Sigmoid colon (tissue), 6 donors: ENCODE measurements at regions not wholly inside any gene's neighbourhood (a gene's known extent, or its start where the extent isn't known, plus 50 kb on each side); places are given as distances from the start of the nearest gene placed in this dataset.

Experiments
- DNase-seq: peaks from one replicate; pipeline ENCODE4 v3.0.0-alpha.2; 2019
- H3K27ac ChIP-seq, 4 donors: fragments of 200-600 bp; sonication (generic); one replicate each; pipeline ENCODE4 v1.5.1; 2016 to 2019; ENCODE audit warnings: mild to moderate bottlenecking in 1 of 4
- H3K27me3 ChIP-seq, 3 donors: fragments of 200-600 bp; sonication (generic); one replicate each; pipeline ENCODE4 v1.5.1; 2019; ENCODE audit warnings: mild to moderate bottlenecking in 1 of 3
- H3K36me3 ChIP-seq, 4 donors: fragments of 200-600 bp; sonication (generic); one replicate each; pipeline ENCODE4 v1.5.1; 2016 to 2019
- H3K4me1 ChIP-seq, 4 donors: fragments of 200-600 bp; sonication (generic); one replicate each; pipeline ENCODE4 v1.5.1; 2017 to 2019
- H3K4me3 ChIP-seq, 4 donors: fragments of 200-600 bp; sonication (generic); one replicate each; pipeline ENCODE4 v1.5.1; 2017 to 2019; ENCODE audit warnings: mild to moderate bottlenecking in 2 of 4, moderate library complexity in 1 of 4
- H3K9me3 ChIP-seq, 4 donors: fragments of 200-600 bp in 3 of 4; sonication (generic) in 3 of 4; one replicate each; pipeline versions ENCODE4 v1.5.1 to v1.6.1; 2013 to 2019
- EP300 ChIP-seq, 4 donors: sonication (generic); formaldehyde crosslinking; IDR thresholded peaks; one replicate each; pipeline ENCODE4 v1.6.1; 2017; ENCODE audit warnings: antibody characterized with exemption in 4 of 4
- POLR2A ChIP-seq, 2 donors: fragments of 450-650 bp; IDR thresholded peaks; one replicate each; pipeline ENCODE4 v1.6.1; 2016; ENCODE audit warnings: antibody characterized with exemption in 2 of 2, mild to moderate bottlenecking in 2 of 2, moderate library complexity in 2 of 2
- POLR2AphosphoS5 ChIP-seq, 4 donors: sonication (generic); formaldehyde crosslinking; IDR thresholded peaks; one replicate each; pipeline ENCODE4 v1.6.1; 2017; ENCODE audit warnings: antibody characterized with exemption in 4 of 4
- WGBS, 2 donors: extraction: QIAGEN DNeasy Blood & Tissue Kit; methylation state at CpG; one replicate each; pipeline ENCODE4 v1.1.7; 2013; 5-methylcytosine and 5-hydroxymethylcytosine counted together
- intact Hi-C: fragments of 100-400 bp; cut with DNase I; formaldehyde crosslinking; loops from one replicate; pipeline ENCODE4 v1.15.1; 2023
- TF ChIP-seq, protein P1 (sequence below), 4 experiments: fragments of 450-650 bp in 3 of 4; fragments of 200-600 bp in 1 of 4; IDR thresholded peaks; one replicate each; pipeline ENCODE4 v1.5.1; 2016 to 2019; ENCODE audit warnings: antibody characterized with exemption in 4 of 4, mild to moderate bottlenecking in 3 of 4, moderate library complexity in 2 of 4
- donor health status: healthy with polysubstance abuse.
- donor health status: healthy.

DNA sequence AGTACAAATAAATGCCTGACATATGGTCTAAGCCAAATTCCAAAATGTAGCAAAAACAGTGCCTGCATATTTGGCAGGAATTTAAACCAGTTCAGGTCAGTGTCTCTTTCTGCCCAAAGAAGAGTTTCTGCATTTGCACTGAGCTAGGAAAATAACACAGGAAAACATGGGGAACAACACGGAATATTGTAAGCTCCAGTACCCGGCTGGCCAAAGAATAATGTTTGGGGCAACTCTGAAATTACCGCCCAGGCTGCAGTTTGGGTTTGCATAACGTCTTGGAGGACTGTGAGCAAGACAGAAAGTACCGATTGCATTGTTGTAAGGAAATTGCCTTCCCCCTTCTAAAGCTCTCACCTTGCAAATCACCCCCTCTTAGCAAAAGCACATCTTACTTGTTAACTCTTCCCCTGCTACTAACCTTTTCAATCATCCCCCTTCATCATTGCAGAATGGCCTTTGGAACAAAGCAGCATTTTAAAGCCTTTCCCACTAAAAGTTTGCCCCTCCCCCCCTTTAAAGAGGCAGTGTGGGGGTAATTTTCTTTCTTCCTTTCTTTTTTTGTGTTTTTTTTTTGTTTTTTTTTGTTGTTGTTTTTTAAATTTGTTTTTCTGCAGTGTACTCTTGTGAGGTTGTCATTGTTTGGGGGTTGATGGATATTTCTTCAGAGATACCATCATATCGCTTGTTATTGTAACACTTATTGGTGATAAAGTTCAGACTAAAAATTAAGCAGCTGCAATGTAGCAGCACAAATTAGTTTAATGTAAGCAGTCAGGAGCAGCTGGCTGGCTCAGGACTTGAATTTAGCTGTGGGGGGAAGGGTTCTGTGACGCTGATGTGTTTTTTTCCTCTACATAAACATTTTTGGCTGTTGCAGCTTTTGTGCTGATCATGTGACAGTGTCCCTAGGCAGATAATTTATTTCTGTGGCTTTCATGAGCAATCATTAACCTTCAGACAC lies 100.0 kb upstream of the CITED2 start:
- intact Hi-C loops, result loop anchor here (10.0 kb wide), 1 partner anchor 230 kb away; no protein-coding TSS in a partner anchor
- peak; percentile 70 for DNase-seq
- H3K27me3 ChIP-seq, result no peaks in the 10 kb centered on the region
- peaks cover 0 to 38% (median 31%) of the 10 kb centered on the region in 4 donors for H3K4me1 ChIP-seq
- peak overlapping the region; percentile 0 to 26 (median 19) for H3K4me3 ChIP-seq
- TF ChIP-seq, protein P1, sequence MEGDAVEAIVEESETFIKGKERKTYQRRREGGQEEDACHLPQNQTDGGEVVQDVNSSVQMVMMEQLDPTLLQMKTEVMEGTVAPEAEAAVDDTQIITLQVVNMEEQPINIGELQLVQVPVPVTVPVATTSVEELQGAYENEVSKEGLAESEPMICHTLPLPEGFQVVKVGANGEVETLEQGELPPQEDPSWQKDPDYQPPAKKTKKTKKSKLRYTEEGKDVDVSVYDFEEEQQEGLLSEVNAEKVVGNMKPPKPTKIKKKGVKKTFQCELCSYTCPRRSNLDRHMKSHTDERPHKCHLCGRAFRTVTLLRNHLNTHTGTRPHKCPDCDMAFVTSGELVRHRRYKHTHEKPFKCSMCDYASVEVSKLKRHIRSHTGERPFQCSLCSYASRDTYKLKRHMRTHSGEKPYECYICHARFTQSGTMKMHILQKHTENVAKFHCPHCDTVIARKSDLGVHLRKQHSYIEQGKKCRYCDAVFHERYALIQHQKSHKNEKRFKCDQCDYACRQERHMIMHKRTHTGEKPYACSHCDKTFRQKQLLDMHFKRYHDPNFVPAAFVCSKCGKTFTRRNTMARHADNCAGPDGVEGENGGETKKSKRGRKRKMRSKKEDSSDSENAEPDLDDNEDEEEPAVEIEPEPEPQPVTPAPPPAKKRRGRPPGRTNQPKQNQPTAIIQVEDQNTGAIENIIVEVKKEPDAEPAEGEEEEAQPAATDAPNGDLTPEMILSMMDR (IDR thresholded peaks at IDR 0.05), result no peak
- peak in 3 of 4 donors; percentile 3 to 60 (median 43) for TF ChIP-seq EP300 (IDR thresholded peaks at IDR 0.05)
- no peak for TF ChIP-seq POLR2A (IDR thresholded peaks at IDR 0.05)
- peak in 3 of 4 donors; percentile 13 to 60 (median 25) for TF ChIP-seq POLR2AphosphoS5 (IDR thresholded peaks at IDR 0.05)
- WGBS, 2 donors, result 47 to 68% methylated on average over 7 of the region's 7 CpGs
- no peaks in the 10 kb centered on the region for H3K36me3 ChIP-seq
- H3K9me3 ChIP-seq, result no peaks in the 10 kb centered on the region
- H3K27ac ChIP-seq, result peak overlapping the region; percentile 61 to 85 (median 76)

DNA sequence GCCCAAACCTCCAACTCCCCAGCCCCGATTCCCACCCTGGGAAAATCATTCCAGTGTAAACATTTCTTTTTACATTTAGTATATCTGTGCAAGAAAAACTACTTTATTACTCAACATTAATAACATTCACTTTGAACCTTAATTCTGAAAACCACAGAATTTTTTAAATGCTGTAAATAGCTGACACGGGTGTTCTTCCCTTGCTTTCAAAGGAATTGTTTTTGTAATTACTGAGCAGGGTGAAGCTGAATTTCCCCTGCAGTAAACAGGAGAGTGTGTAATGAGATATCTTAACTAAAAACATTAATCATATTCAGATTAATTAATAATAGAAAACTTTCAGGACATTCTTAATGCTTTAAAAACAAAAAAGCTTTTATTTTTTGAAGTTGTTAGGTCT lies 99.3 kb upstream of the CITED2 start:
- 70 to 80% methylated on average over 2 of the region's 2 CpGs for WGBS, 2 donors

GRCh38 chr6:139473231-139473701 lies 98.8 kb upstream of the CITED2 start:
- Histone ChIP-seq H3K4me3 (peak overlapping the region in 1 of 4 donors; percentile 10), H3K27me3 (no peaks in the 10 kb centered on the region), H3K27ac (peak overlapping the region; percentile 61 to 85 (median 76)), H3K4me1 (peaks cover 0 to 49% (median 35%) of the 10 kb centered on the region in 4 donors), H3K36me3 (no peaks in the 10 kb centered on the region), H3K9me3 (no peaks in the 10 kb centered on the region)
- intact Hi-C loops, result loop anchor here (2.0 to 10.0 kb wide), 2 partner anchors 96 to 232 kb away; no protein-coding TSS in a partner anchor
- 83 to 84% methylated on average over 14 of the region's 14 CpGs for WGBS, 2 donors
- DNase-seq, result peak; percentile 66
- TF ChIP-seq, protein P1 (IDR thresholded peaks at IDR 0.05), result no peak
- TF ChIP-seq POLR2AphosphoS5 (IDR thresholded peaks at IDR 0.05), result peak in 1 of 4 donors; percentile 55
- TF ChIP-seq EP300 (IDR thresholded peaks at IDR 0.05), result no peak
- no peak for TF ChIP-seq POLR2A (IDR thresholded peaks at IDR 0.05)

More for the DNA sequence above, 99.3 kb upstream of the CITED2 start:
- H3K27ac ChIP-seq, result peak overlapping the region; percentile 61 to 85 (median 76)
- H3K4me1 ChIP-seq, result peaks cover 0 to 44% (median 33%) of the 10 kb centered on the region in 4 donors
- no peaks in the 10 kb centered on the region for H3K27me3 ChIP-seq
- H3K9me3 ChIP-seq, result no peaks in the 10 kb centered on the region
- no peak for DNase-seq
- peak overlapping the region in 3 of 4 donors; percentile 0 to 20 (median 18) for H3K4me3 ChIP-seq
- TF ChIP-seq POLR2A (IDR thresholded peaks at IDR 0.05) (no peak), POLR2AphosphoS5 (IDR thresholded peaks at IDR 0.05) (no peak), EP300 (IDR thresholded peaks at IDR 0.05) (no peak)
- TF ChIP-seq, protein P1 (IDR thresholded peaks at IDR 0.05), result no peak
- intact Hi-C loops, result loop anchor here (2.0 to 10.0 kb wide), 2 partner anchors 97 to 231 kb away; no protein-coding TSS in a partner anchor
- no peaks in the 10 kb centered on the region for H3K36me3 ChIP-seq

- Histone ChIP-seq H3K9me3 (no peaks in the 10 kb centered on the region), H3K4me3 (no peak overlapping the region), H3K27me3 (no peaks in the 10 kb centered on the region), H3K27ac (peak overlapping the region; percentile 61 to 85 (median 76)), H3K4me1 (peaks cover 0 to 52% (median 35%) of the 10 kb centered on the region in 4 donors), H3K36me3 (no peaks in the 10 kb centered on the region)
- no peak for DNase-seq
- TF ChIP-seq, protein P1 (IDR thresholded peaks at IDR 0.05), result no peak
- no peak for TF ChIP-seq EP300 (IDR thresholded peaks at IDR 0.05)
- WGBS, 2 donors, result 87 to 90% methylated on average over 12 of the region's 12 CpGs
- intact Hi-C loops, result loop anchor here (2.0 to 10.0 kb wide), 2 partner anchors 96 to 232 kb away; no protein-coding TSS in a partner anchor
Measured at GRCh38 chr6:139472351-139473015, 98.0 kb upstream of the CITED2 start.
